ENCODE measurements at regions not wholly inside any gene's neighbourhood (a gene's known extent, or its start where the extent isn't known, plus 50 kb on each side); places are given as distances from the start of the nearest gene placed in this dataset.

- RAD21 ChIA-PET (ENCODE audit: low non-redundant PET in 1 of 2, low total read pairs in 2 of 2, uncharacterized antibody in 2 of 2, unreplicated experiment in 2 of 2), result interaction anchor here in 1 of 2 experiments (0.6 kb wide), 1 partner anchor 553 kb away, joined by 3 read pairs; no protein-coding TSS in a partner anchor
- Histone ChIP-seq H3K4me1 (ENCODE audit: control insufficient read depth in 1 of 2, insufficient read depth in 2 of 2, low read length in 2 of 2) (peaks cover 0 to 34% of the 10 kb centered on the region in 2 experiments; a peak in 2 of 4 replicates), H3K4me3 (replicated peaks in 1 of 2; ENCODE audit: low read depth in 1 of 2, low read length in 2 of 2) (no peak overlapping the region), H3K27me3 (ENCODE audit: insufficient read depth, low read length) (no peaks in the 10 kb centered on the region), H3K9ac (ENCODE audit: low read length) (peak overlapping the region; percentile 33), H3K27ac (ENCODE audit: low read depth, low read length) (no peak overlapping the region), H2AFZ (ENCODE audit: low read depth, low read length, poor library complexity, severe bottlenecking) (no peak overlapping the region), H4K20me1 (ENCODE audit: insufficient read depth) (no peaks in the 10 kb centered on the region), H3K9me3 (ENCODE audit: control insufficient read depth in 1 of 2, insufficient read depth in 1 of 2, low read depth in 1 of 2, low read length in 2 of 2) (peaks cover 0 to 8% of the 10 kb centered on the region in 2 experiments; a peak in 1 of 4 replicates), H3K79me2 (ENCODE audit: insufficient read depth, low read length) (no peaks in the 10 kb centered on the region), H3K36me3 (ENCODE audit: control insufficient read depth in 1 of 2, insufficient read depth in 2 of 2, low read length in 2 of 2) (0 out of 4 replicates have a peak, but pooled peaks cover 0 to 7% of the 10 kb centered on the region in 2 experiments), H3K4me2 (ENCODE audit: low read length) (peak overlapping the region; percentile 46), H3K9me2 (ENCODE audit: insufficient read depth) (no peaks in the 10 kb centered on the region)
- no peak for DNase-seq (ENCODE audit: low read depth, low spot score)
- intact Hi-C loops (cut with micrococcal nuclease), result no loop called here
- TF ChIP-seq POLR2A (IDR thresholded peaks at IDR 0.05; ENCODE audit: borderline replicate concordance, extremely low read depth, insufficient read depth, insufficient read length) (no peak), CBX3 (IDR thresholded peaks at IDR 0.05; ENCODE audit: low read depth) (peak; percentile 62; the same call in 1 of the 2 replicates), POLR2AphosphoS5 (IDR thresholded peaks at IDR 0.05; ENCODE audit: low read depth, low read length) (peak; percentile 48; the same call in 1 of the 2 replicates), JUND (IDR thresholded peaks at IDR 0.05) (peak; percentile 43; the same call in 1 of the 2 replicates), EZH2 (IDR thresholded peaks at IDR 0.05) (no peak), RAD21 (IDR thresholded peaks at IDR 0.05; ENCODE audit: low read depth) (no peak), SIN3A (IDR thresholded peaks at IDR 0.05; ENCODE audit: low read depth) (no peak), FOSL1 (IDR thresholded peaks at IDR 0.05; ENCODE audit: low read depth) (peak; percentile 40; the same call in 1 of the 2 replicates), SP1 (IDR thresholded peaks at IDR 0.05; ENCODE audit: low read depth) (peak; percentile 36; the same call in 1 of the 2 replicates), TCF7L2 (IDR thresholded peaks at IDR 0.05; ENCODE audit: borderline replicate concordance, extremely low read depth, insufficient read depth, insufficient read length) (no peak), ZNF274 (IDR thresholded peaks at IDR 0.05; ENCODE audit: low read depth, low read length) (no peak), MAX (IDR thresholded peaks at IDR 0.05) (peak; percentile 79), ELF1 (IDR thresholded peaks at IDR 0.05; ENCODE audit: borderline replicate concordance, low read depth) (no peak), CEBPB (IDR thresholded peaks at IDR 0.05; ENCODE audit: low read depth) (no peak)
- peak; percentile 69 for ATAC-seq
- CTCF ChIA-PET, result no interaction called here
- POLR2A ChIA-PET, result no interaction called here
- BruUV-seq (replicated peaks), result no TSS peak
Observed at GRCh38 chr9:108040783-108041182, 551.2 kb upstream of the KLF4 start.

All from HCT116 (cell line).